Hepatocyte (in vitro differentiated cells): ENCODE measurements at regions not wholly inside any gene's neighbourhood (a gene's known extent, or its start where the extent isn't known, plus 50 kb on each side); places are given as distances from the start of the nearest gene placed in this dataset.

Experiments
- DNase-seq: peaks from one replicate; pipeline ENCODE4 v3.0.0-alpha.2; 2016; ENCODE audit warnings: low spot score
- H2AFZ ChIP-seq: fragments of 200-600 bp; sonication (generic); 2 replicates; pipeline ENCODE4 v1.6.0; 2016; ENCODE audit warnings: antibody characterized with exemption, mild to moderate bottlenecking
- H3K27ac ChIP-seq: fragments of 200-600 bp; sonication (generic); 2 replicates; pipeline ENCODE4 v1.5.1; 2016; ENCODE audit warnings: mild to moderate bottlenecking
- H3K27me3 ChIP-seq: fragments of 200-600 bp; sonication (generic); 2 replicates; pipeline ENCODE4 v1.6.1; 2016
- H3K36me3 ChIP-seq: fragments of 200-600 bp; sonication (generic); replicated peaks from 2 replicates; pipeline ENCODE4 v1.5.1; 2016; ENCODE audit warnings: low read depth; ENCODE audit not compliant: insufficient read depth
- H3K4me1 ChIP-seq: fragments of 200-600 bp; sonication (generic); 2 replicates; pipeline ENCODE4 v1.5.1; 2016; ENCODE audit warnings: mild to moderate bottlenecking, moderate library complexity; ENCODE audit not compliant: insufficient read depth
- H3K4me2 ChIP-seq: fragments of 200-600 bp; sonication (generic); 2 replicates; pipeline ENCODE4 v1.6.0; 2016
- H3K4me3 ChIP-seq: fragments of 200-600 bp; sonication (generic); 2 replicates; pipeline ENCODE4 v1.5.1; 2016; ENCODE audit warnings: mild to moderate bottlenecking
- H3K79me2 ChIP-seq: fragments of 200-600 bp; sonication (generic); 2 replicates; pipeline ENCODE4 v1.6.0; 2017; ENCODE audit warnings: mild to moderate bottlenecking
- H3K9me2 ChIP-seq: fragments of 200-600 bp; sonication (generic); replicated peaks from 2 replicates; pipeline ENCODE4 v1.6.0; 2017; ENCODE audit warnings: mild to moderate bottlenecking; ENCODE audit not compliant: insufficient read depth
- H3K9me3 ChIP-seq: fragments of 200-600 bp; sonication (generic); 2 replicates; pipeline ENCODE4 v1.5.1; 2016; ENCODE audit warnings: low read depth, mild to moderate bottlenecking
- H4K20me1 ChIP-seq: fragments of 200-600 bp; sonication (generic); 2 replicates; pipeline ENCODE4 v1.6.0; 2016; ENCODE audit warnings: mild to moderate bottlenecking; ENCODE audit not compliant: insufficient read depth, poor library complexity, severe bottlenecking
- EZH2 ChIP-seq: fragments of 200-600 bp; sonication (generic); IDR thresholded peaks from 2 replicates; pipeline ENCODE4 v1.6.1; 2016; ENCODE audit warnings: antibody characterized with exemption, mild to moderate bottlenecking, borderline replicate concordance
- EZH2phosphoT487 ChIP-seq: fragments of 200-600 bp; sonication (generic); IDR thresholded peaks from one replicate; pipeline ENCODE4 v1.6.1; 2018; ENCODE audit warnings: antibody characterized with exemption, mild to moderate bottlenecking, low read depth, moderate library complexity; ENCODE audit not compliant: unreplicated experiment, severe bottlenecking
- WGBS: methylation state at CpG from one replicate; pipeline ENCODE4 v1.1.6; 2016; ENCODE audit warnings: low lambda C conversion rate; ENCODE audit errors: missing lambda C conversion rate; 5-methylcytosine and 5-hydroxymethylcytosine counted together
- TF ChIP-seq, protein P1 (sequence below): fragments of 200-600 bp; sonication (generic); IDR thresholded peaks from 2 replicates; pipeline ENCODE4 v1.5.1; 2016; ENCODE audit warnings: antibody characterized with exemption, mild to moderate bottlenecking; ENCODE audit not compliant: poor library complexity

DNA sequence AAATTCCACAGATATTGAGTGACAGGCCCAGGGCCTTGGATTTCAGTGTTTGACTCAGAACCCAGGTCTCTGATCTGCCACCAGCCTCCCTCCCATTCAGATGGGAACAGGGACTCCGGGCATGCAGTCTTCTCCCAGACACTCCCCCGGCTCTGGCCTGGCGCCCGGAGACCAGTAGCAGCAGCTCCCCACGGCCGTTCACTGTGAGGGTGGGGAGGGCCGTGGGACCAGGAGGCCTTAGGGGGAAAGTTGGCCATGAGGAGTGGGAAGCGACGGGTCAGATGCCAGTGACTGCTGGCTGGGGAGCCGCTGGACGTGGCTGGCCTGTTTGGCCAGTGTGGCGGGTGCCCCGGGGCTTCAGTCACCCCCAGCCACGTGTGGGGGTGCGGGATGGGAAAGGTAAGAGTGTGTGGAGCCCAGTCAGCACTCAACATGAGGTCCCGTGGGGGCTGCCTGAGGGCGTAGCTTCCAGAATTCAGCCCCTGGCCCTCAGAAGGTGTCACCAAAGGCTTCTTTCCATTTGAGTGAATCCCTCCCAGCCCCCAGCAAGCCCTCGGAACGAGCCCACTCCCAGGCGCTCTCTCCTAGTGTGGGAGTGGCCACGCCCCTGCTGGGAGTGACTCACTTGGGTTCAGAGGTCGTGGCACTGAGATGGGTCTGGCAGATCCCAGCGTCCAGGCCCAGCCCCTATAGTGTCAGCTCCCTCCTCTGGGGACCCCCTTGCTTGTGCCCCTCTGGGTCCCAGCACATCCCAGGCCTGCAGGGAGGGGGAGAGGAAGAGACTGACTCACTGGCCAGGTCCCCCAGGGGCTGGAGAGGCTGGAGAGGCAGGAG, 309.4 kb downstream of the SEC14L1 start:
- Histone ChIP-seq H3K4me2 (peak overlapping the region; percentile 96), H3K27me3 (no peaks in the 10 kb centered on the region), H3K4me1 (peaks cover 67% of the 10 kb centered on the region), H3K9me3 (no peaks in the 10 kb centered on the region), H3K9me2 (no peaks in the 10 kb centered on the region), H3K4me3 (peak overlapping the region; percentile 76), H4K20me1 (peaks cover 70% of the 10 kb centered on the region), H3K36me3 (no peaks in the 10 kb centered on the region), H2AFZ (no peak overlapping the region), H3K79me2 (peaks cover 92% of the 10 kb centered on the region), H3K27ac (peak overlapping the region; percentile 100)
- TF ChIP-seq EZH2phosphoT487 (no peak), EZH2 (no peak)
- TF ChIP-seq, protein P1, sequence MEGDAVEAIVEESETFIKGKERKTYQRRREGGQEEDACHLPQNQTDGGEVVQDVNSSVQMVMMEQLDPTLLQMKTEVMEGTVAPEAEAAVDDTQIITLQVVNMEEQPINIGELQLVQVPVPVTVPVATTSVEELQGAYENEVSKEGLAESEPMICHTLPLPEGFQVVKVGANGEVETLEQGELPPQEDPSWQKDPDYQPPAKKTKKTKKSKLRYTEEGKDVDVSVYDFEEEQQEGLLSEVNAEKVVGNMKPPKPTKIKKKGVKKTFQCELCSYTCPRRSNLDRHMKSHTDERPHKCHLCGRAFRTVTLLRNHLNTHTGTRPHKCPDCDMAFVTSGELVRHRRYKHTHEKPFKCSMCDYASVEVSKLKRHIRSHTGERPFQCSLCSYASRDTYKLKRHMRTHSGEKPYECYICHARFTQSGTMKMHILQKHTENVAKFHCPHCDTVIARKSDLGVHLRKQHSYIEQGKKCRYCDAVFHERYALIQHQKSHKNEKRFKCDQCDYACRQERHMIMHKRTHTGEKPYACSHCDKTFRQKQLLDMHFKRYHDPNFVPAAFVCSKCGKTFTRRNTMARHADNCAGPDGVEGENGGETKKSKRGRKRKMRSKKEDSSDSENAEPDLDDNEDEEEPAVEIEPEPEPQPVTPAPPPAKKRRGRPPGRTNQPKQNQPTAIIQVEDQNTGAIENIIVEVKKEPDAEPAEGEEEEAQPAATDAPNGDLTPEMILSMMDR: no peak
- WGBS: 7% methylated on average over 17 of the region's 23 CpGs
- peak; percentile 88 for DNase-seq

DNA sequence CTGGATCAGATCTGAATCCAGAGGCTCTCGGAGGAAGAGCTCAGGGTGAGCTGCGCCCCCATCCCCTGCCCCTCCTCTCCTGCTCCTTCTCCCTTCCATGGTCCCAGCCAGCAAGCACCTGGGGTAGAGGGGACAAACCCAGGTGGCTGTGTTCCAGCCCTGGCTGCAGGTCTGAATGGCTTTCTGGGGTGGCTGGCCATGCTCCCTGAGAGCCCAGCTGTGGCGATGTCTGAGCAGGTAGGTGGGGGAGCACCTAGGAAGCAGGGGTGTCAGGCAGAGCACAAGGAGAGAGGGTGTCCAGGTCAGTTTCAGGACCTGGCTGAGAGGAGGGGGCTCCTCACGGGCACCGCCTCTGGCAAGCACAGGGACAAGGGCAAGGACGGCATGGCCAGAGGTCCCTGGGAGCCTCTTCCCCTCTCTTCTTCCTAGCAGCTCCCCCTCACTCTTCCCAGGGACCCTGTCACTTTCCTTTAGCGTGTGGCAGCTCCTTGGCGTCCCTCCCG, 310.0 kb downstream of the SEC14L1 start:
- H3K79me2 ChIP-seq: peaks cover 93% of the 10 kb centered on the region
- H4K20me1 ChIP-seq: peaks cover 72% of the 10 kb centered on the region
- peaks cover 67% of the 10 kb centered on the region for H3K4me1 ChIP-seq
- peak overlapping the region; percentile 96 for H3K4me2 ChIP-seq
- H3K9me2 ChIP-seq: no peaks in the 10 kb centered on the region
- no peaks in the 10 kb centered on the region for H3K9me3 ChIP-seq
- WGBS: 13% methylated on average over 6 of the region's 9 CpGs
- DNase-seq: no peak
- H3K36me3 ChIP-seq: no peaks in the 10 kb centered on the region
- peak overlapping the region; percentile 100 for H3K27ac ChIP-seq
- TF ChIP-seq, protein P1: no peak
- TF ChIP-seq EZH2phosphoT487 (no peak), EZH2 (no peak)
- peak overlapping the region; percentile 76 for H3K4me3 ChIP-seq
- no peak overlapping the region for H2AFZ ChIP-seq
- H3K27me3 ChIP-seq: no peaks in the 10 kb centered on the region

DNA sequence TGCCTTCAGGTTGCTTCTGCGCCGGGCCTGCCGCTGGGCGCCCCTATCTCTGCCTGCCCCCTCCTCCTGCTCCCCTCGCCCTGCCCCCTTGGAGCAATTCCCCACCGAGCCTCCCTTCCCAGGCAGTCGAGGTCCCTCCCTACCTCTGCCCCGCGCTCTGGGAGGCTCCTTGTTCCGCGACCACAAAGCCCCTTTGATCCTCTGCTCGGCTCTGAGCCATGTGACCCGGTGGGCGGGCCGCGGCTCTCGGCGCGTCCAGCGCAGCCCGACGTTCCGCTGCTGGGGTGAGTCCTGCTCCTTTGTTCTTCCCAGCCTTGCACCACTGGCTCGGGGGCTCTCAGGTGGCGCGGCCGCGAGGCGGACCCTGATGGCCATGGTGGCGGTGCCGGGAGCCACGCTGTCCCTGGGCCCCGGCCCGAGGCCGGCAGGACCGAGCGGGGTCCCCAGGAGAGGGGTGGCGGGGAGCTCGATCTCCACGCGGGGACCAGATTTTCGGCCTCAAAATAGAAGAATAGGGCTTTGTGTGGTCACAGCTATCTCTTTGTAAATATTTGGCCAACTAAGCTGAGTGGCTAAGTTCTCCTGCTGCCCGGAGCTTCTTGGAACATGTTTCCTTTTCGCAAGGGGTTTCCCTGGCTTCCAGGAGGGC, 310.6 kb downstream of the SEC14L1 start:
- peak; percentile 91 for DNase-seq
- 2% methylated on average over 38 of the region's 44 CpGs for WGBS
- no peaks in the 10 kb centered on the region for H3K9me3 ChIP-seq
- no peaks in the 10 kb centered on the region for H3K27me3 ChIP-seq
- no peak for TF ChIP-seq EZH2
- TF ChIP-seq EZH2phosphoT487: no peak
- H3K9me2 ChIP-seq: no peaks in the 10 kb centered on the region
- no peaks in the 10 kb centered on the region for H3K36me3 ChIP-seq
- H3K4me2 ChIP-seq: peak overlapping the region; percentile 96
- peaks cover 93% of the 10 kb centered on the region for H3K79me2 ChIP-seq
- peak overlapping the region; percentile 100 for H3K27ac ChIP-seq
- peak overlapping the region; percentile 76 for H3K4me3 ChIP-seq
- peak overlapping the region; percentile 41 for H2AFZ ChIP-seq
- peaks cover 72% of the 10 kb centered on the region for H4K20me1 ChIP-seq
- H3K4me1 ChIP-seq: peaks cover 65% of the 10 kb centered on the region
